ENCODE measurements at regions not wholly inside any gene's neighbourhood (a gene's known extent, or its start where the extent isn't known, plus 50 kb on each side); places are given as distances from the start of the nearest gene placed in this dataset.

GRCh38 chr2:125850541-125850940 is 805.4 kb upstream of the GYPC start:
- TF ChIP-seq CTCF (IDR thresholded peaks at IDR 0.05; ENCODE audit: low read depth, low read length, missing input control) (no peak), HNF4A (conservative IDR thresholded peaks at IDR 0.05) (no peak), JUND (IDR thresholded peaks at IDR 0.05) (no peak), REST (IDR thresholded peaks at IDR 0.05) (no peak), RXRA (IDR thresholded peaks at IDR 0.05) (no peak)
- H3K9ac ChIP-seq (ENCODE audit: low read depth in 1 of 2, low read length in 2 of 2): no peak overlapping the region
- H3K27me3 ChIP-seq (ENCODE audit: control insufficient read depth in 4 of 4, insufficient read depth in 4 of 4, low read length in 3 of 4): no peaks in the 10 kb centered on the region
- no peaks in the 10 kb centered on the region for H3K9me3 ChIP-seq (ENCODE audit: control insufficient read depth in 4 of 4, low read length in 3 of 4)
- H3K4me1 ChIP-seq (ENCODE audit: control insufficient read depth in 4 of 4, insufficient read depth in 4 of 4, low read length in 3 of 4): no peaks in the 10 kb centered on the region
- no peaks in the 10 kb centered on the region for H3K36me3 ChIP-seq (ENCODE audit: control insufficient read depth in 4 of 4, insufficient read depth in 3 of 4, low read depth in 1 of 4, low read length in 3 of 4)
- no peak for DNase-seq (ENCODE audit: low spot score)
- no peak overlapping the region for H3K4me3 ChIP-seq (ENCODE audit: low read depth in 1 of 3, low read length in 3 of 3)
- H3K27ac ChIP-seq (ENCODE audit: low read depth in 1 of 2, low read length in 2 of 2): no peak overlapping the region

- DNase-seq (ENCODE audit: low spot score): no peak
- TF ChIP-seq YY1 (IDR thresholded peaks at IDR 0.05) (no peak), CTCF (IDR thresholded peaks at IDR 0.05; ENCODE audit: low read depth, low read length, missing input control) (no peak), FOXA1 (IDR thresholded peaks at IDR 0.05) (no peak)
- Histone ChIP-seq H3K9me3 (ENCODE audit: control insufficient read depth in 4 of 4, low read length in 3 of 4) (no peaks in the 10 kb centered on the region), H3K4me3 (ENCODE audit: low read depth in 1 of 3, low read length in 3 of 3) (no peak overlapping the region), H3K36me3 (ENCODE audit: control insufficient read depth in 4 of 4, insufficient read depth in 3 of 4, low read depth in 1 of 4, low read length in 3 of 4) (no peaks in the 10 kb centered on the region), H3K27me3 (ENCODE audit: control insufficient read depth in 4 of 4, insufficient read depth in 4 of 4, low read length in 3 of 4) (no peaks in the 10 kb centered on the region), H3K27ac (ENCODE audit: low read depth in 1 of 2, low read length in 2 of 2) (no peak overlapping the region), H3K9ac (ENCODE audit: low read depth in 1 of 2, low read length in 2 of 2) (no peak overlapping the region), H3K4me1 (ENCODE audit: control insufficient read depth in 4 of 4, insufficient read depth in 4 of 4, low read length in 3 of 4) (no peaks in the 10 kb centered on the region)
- 89% methylated on average over 1 of the region's 1 CpG for WGBS
These were observed 803.6 kb upstream of the GYPC start for GRCh38 chr2:125852364-125852763.

GRCh38 chr2:125853626-125854025 is 802.3 kb upstream of the GYPC start:
- no peaks in the 10 kb centered on the region for H3K9me3 ChIP-seq (ENCODE audit: control insufficient read depth in 4 of 4, low read length in 3 of 4)
- no peaks in the 10 kb centered on the region for H3K36me3 ChIP-seq (ENCODE audit: control insufficient read depth in 4 of 4, insufficient read depth in 3 of 4, low read depth in 1 of 4, low read length in 3 of 4)
- no peaks in the 10 kb centered on the region for H3K27me3 ChIP-seq (ENCODE audit: control insufficient read depth in 4 of 4, insufficient read depth in 4 of 4, low read length in 3 of 4)
- H3K4me3 ChIP-seq (ENCODE audit: low read depth in 1 of 3, low read length in 3 of 3): no peak overlapping the region
- 88% methylated on average over 4 of the region's 4 CpGs for WGBS
- no peak overlapping the region for H3K9ac ChIP-seq (ENCODE audit: low read depth in 1 of 2, low read length in 2 of 2)
- H3K4me1 ChIP-seq (ENCODE audit: control insufficient read depth in 4 of 4, insufficient read depth in 4 of 4, low read length in 3 of 4): no peaks in the 10 kb centered on the region
- no peak overlapping the region for H3K27ac ChIP-seq (ENCODE audit: low read depth in 1 of 2, low read length in 2 of 2)
- DNase-seq (ENCODE audit: low spot score): no peak
- no peak for TF ChIP-seq EGR1 (IDR thresholded peaks at IDR 0.05; ENCODE audit: low read depth in 2 of 2)
- TF ChIP-seq NR2F2 (IDR thresholded peaks at IDR 0.05): no peak
- TF ChIP-seq MAX (IDR thresholded peaks at IDR 0.05): no peak
- TF ChIP-seq SP1 (IDR thresholded peaks at IDR 0.05): no peak
- no peak for TF ChIP-seq CTCF (IDR thresholded peaks at IDR 0.05; ENCODE audit: low read depth, low read length, missing input control)
- TF ChIP-seq FOXA1 (IDR thresholded peaks at IDR 0.05): no peak
- no peak for TF ChIP-seq JUND (IDR thresholded peaks at IDR 0.05)
- no peak for TF ChIP-seq TAF1 (conservative IDR thresholded peaks at IDR 0.05)
- TF ChIP-seq RAD21 (IDR thresholded peaks at IDR 0.05): no peak
- no peak for TF ChIP-seq ATF3 (IDR thresholded peaks at IDR 0.05)
- no peak for TF ChIP-seq FOXA2 (IDR thresholded peaks at IDR 0.05)
- TF ChIP-seq YY1 (IDR thresholded peaks at IDR 0.05): no peak
